Mesodermal cell (in vitro differentiated cells): ENCODE measurements at regions not wholly inside any gene's neighbourhood (a gene's known extent, or its start where the extent isn't known, plus 50 kb on each side); places are given as distances from the start of the nearest gene placed in this dataset.
A peak's percentile ranks its signal among the peaks of the same experiment; 100 is the strongest.

ENCODE experiments used
- H3K27ac ChIP-seq: 2 replicates; pipeline ENCODE4 v1.7.0; 2013; ENCODE audit warnings: mild to moderate bottlenecking, low read depth, low read length, moderate library complexity; ENCODE audit not compliant: severe bottlenecking
- H3K36me3 ChIP-seq: 2 replicates; pipeline ENCODE4 v1.7.1; 2013; ENCODE audit warnings: mild to moderate bottlenecking, low read length, moderate library complexity; ENCODE audit not compliant: control insufficient read depth, insufficient read depth
- H3K4me1 ChIP-seq: one replicate; pipeline ENCODE4 v1.7.1; 2013; ENCODE audit warnings: mild to moderate bottlenecking, low read length; ENCODE audit not compliant: insufficient read depth, control insufficient read depth, poor library complexity, severe bottlenecking
- H3K4me3 ChIP-seq: 2 replicates; pipeline ENCODE4 v1.7.0; 2013; ENCODE audit warnings: low read length, control low read depth, mild to moderate bottlenecking; ENCODE audit not compliant: insufficient read depth, poor library complexity, severe bottlenecking; ENCODE audit errors: extremely low read depth
- H3K9me3 ChIP-seq: 2 replicates; pipeline ENCODE4 v1.7.1; 2013; ENCODE audit warnings: mild to moderate bottlenecking, low read length, moderate library complexity; ENCODE audit not compliant: control insufficient read depth
- whole genome bisulfite sequencing, 2 experiments: methylation state at CpG; one replicate each; pipeline ENCODE4 v1.1.5; 2013; ENCODE audit warnings: missing lambda C conversion rate in 2 of 2; ENCODE audit not compliant: insufficient coverage in 2 of 2; 5-methylcytosine and 5-hydroxymethylcytosine counted together

DNA sequence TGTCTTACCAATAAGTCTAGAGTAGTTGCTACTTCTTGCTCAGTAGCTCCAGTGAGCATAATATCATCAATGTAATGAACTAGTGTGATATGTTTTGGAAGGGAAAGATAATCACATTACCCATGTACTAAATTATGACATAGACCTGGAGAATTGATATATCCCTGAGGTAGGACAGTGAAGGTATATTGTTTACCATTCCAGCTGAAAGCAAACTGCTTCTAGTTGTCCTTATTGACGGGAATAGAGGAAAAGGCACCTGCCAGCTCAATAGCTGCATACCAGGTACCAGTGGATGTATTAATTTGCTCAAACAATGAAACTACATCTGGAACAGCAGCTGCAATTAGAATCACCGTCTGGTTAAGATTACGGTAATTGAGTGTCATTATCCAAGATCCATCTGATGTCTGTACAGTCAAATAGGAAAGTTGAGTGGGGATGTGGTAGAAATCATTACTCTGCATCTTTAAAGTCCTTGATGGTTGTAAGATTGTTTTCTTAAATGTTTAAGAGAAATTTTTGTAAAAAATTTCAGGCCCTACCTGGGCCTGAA lies 100.0 kb upstream of the ARHGAP5 start:
- H3K9me3 ChIP-seq: peaks cover 18% of the 10 kb centered on the region
- H3K4me3 ChIP-seq: no peak overlapping the region
- H3K27ac ChIP-seq: no peak overlapping the region
- WGBS, 2 experiments: 85% methylated on average over 3 of the region's 3 CpGs; no CpG with 5 or more reads in 1 of the 2 experiments
- no peaks in the 10 kb centered on the region for H3K4me1 ChIP-seq
- no peaks in the 10 kb centered on the region for H3K36me3 ChIP-seq

DNA sequence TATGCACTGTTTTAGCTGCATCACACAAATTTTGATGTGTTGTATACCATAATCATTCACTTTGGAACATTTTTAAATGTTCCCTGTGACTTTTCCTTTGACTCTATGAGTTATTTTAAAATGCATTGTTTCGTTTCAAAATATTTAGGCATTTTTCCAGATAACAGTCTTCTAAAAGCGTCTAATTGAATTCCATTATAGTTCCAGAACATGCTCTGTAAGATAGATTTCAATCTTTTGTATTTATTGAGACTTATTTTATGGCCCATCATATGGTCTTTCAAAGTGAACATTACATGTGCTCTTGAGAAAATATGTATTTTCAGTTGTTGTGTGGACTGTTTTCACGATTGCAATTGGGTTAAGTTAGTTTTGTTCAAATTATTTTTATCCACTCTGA lies 98.7 kb upstream of the ARHGAP5 start:
- WGBS, 2 experiments: no CpG with 5 or more reads among the region's 3 CpGs
- Histone ChIP-seq H3K27ac (no peak overlapping the region), H3K9me3 (peaks cover 26% of the 10 kb centered on the region), H3K4me3 (no peak overlapping the region), H3K4me1 (no peaks in the 10 kb centered on the region), H3K36me3 (no peaks in the 10 kb centered on the region)

DNA sequence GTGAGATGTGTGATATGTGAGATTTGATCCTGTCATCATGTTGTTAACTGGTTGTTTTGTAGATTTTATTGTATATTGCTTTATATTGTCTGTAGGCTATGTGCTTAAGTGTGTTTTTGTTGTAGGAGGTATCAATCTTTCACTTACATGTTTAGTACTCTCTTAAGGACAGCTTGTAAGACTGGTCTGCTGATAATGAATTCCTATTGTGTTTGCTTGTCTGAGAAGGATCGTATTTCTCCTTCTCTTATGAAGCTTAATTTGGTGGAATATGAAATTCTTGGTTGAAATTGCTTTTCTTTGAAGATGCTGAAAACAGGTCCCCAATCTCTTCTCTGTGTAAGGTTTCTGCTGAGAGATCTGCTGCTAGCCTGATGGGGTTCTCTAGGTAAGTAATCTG lies 94.5 kb upstream of the ARHGAP5 start:
- Histone ChIP-seq H3K4me1 (no peaks in the 10 kb centered on the region), H3K9me3 (peaks cover 23% of the 10 kb centered on the region), H3K4me3 (no peak overlapping the region), H3K36me3 (no peaks in the 10 kb centered on the region), H3K27ac (no peak overlapping the region)
- WGBS, 2 experiments: 50 to 100% methylated on average over 1 of the region's 1 CpG

DNA sequence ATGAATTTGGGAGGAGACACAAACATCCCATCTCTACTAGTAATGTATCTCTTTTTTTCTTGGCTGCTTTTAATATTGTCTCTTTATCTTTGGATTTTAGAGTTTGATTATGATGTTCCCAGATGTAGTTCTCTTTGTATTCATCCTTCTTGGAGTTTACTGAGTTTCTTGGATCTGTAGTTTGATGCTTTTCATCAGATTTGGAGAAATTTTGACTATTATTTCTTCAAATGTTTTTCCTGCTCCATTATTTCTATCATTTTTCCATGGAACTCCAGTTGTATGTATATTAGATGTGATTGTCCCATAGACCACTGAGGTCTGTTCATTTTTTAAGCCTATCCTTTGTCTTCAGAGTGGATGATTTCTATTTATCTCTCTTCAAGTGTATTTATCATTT lies 90.7 kb upstream of the ARHGAP5 start:
- no peak overlapping the region for H3K4me3 ChIP-seq
- no peak overlapping the region for H3K27ac ChIP-seq
- H3K36me3 ChIP-seq: no peaks in the 10 kb centered on the region
- H3K9me3 ChIP-seq: peaks cover 23% of the 10 kb centered on the region
- H3K4me1 ChIP-seq: peaks cover 14% of the 10 kb centered on the region

DNA sequence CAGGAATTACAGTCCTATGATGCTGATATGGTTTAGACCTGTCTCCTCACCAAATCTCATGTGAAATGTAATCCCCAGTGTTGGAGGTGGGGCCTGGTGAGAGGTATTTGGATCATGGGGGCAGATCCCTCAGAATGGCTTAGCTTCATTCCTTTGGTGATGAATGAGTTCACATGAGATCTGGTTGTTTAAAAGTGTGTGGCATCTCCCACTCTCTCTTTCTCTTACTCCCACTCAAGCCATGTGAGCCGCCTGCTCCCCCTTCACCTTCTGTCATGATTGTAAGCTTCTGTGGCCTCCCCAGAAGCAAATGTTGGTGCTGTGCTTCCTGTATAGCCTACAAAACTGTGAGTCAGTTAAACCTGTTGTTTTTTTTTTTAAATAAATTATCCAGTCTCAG lies 89.4 kb upstream of the ARHGAP5 start:
- Histone ChIP-seq H3K9me3 (peaks cover 19% of the 10 kb centered on the region), H3K27ac (no peak overlapping the region), H3K4me1 (peaks cover 27% of the 10 kb centered on the region), H3K36me3 (no peaks in the 10 kb centered on the region), H3K4me3 (no peak overlapping the region)
- WGBS, 2 experiments: no CpG with 5 or more reads among the region's 1 CpG

DNA sequence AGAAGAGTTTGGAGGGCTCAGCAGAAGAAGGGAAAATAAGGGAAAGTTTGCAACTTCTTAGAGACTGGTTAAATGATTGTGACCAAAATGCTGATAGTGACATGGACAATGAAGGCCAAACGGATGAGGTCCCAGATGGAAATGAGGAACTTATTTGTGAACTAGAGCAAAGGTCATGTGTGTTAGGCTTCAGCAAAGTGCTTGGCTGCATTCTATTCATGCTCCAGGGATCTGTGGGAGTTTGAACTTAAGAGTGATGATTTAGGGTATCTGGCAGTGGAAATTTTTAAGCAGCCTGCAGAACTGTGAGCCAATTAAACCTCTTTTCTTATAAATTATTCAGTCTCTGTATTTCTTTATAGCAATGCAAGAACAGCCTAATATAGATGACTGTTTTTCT lies 88.9 kb upstream of the ARHGAP5 start:
- 13 to 46% methylated on average over 1 of the region's 1 CpG for WGBS, 2 experiments
- H3K9me3 ChIP-seq: peaks cover 14% of the 10 kb centered on the region
- H3K36me3 ChIP-seq: no peaks in the 10 kb centered on the region
- no peak overlapping the region for H3K4me3 ChIP-seq
- no peak overlapping the region for H3K27ac ChIP-seq
- H3K4me1 ChIP-seq: peaks cover 27% of the 10 kb centered on the region

DNA sequence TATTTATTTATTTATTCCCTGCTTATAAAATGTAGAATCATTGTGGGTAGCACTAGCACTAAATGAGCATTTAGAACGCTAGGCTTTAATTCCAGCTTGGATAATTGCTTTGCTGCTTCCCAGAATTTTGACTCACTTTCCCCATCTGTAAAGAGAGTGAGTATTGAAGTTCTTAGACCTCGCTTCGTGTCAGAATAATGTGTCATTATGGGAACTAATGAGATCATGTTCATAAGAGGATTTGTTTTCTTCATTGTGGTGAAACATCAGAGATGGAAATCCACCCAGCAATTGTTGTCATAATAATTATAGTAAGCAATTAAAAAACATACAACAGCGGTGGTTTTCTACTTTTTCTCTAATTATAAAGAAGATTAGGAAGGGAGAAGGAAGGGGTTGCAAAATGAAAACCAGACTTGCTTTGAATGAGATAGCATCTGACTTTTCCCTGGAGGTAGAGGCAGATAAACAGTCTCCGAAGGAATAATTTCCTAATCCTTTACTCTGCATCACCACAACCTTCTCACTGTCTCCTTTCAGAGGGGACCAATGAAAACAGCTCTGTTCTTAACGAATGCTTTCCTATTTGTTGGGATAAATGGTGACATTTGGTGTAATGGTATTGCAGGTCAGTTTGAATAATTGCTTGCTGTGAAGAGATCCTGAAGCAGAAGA lies 86.8 kb upstream of the ARHGAP5 start:
- Histone ChIP-seq H3K36me3 (no peaks in the 10 kb centered on the region), H3K9me3 (peaks cover 7% of the 10 kb centered on the region), H3K4me3 (no peak overlapping the region), H3K27ac (peak overlapping the region; percentile 80), H3K4me1 (peaks cover 41% of the 10 kb centered on the region)
- 80 to 86% methylated on average over 1 of the region's 6 CpGs for WGBS, 2 experiments

DNA sequence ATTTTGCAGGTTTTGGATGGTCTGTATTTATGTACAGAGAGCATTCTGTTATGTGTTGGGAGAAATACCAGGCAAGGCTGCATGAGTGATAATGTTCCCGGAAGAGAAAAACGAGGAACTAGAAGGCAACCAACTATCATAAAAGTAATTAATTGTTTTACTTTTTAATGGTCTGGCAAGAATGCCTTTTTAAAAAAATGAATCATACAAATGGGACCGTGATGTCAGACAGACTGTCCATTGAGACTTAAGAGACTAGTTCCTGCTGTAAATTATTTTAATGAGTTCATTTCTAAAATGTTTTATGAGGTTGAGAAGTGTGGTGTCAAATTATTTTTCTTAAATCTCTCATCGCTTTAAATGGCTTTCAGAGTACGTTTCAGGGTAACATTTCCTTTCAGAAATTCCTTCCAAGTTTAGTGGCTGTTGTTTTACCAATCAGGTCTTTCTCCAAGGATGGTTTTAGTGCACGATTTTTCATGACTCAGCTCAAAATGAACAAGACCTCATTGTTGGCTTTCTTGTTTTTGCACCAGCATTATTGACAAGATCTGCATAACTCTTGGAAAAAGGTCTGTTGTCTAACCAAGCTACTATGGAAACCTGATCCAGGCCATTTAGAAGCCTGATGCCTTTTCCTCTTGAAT lies 86.1 kb upstream of the ARHGAP5 start:
- Histone ChIP-seq H3K4me1 (peaks cover 41% of the 10 kb centered on the region), H3K36me3 (no peaks in the 10 kb centered on the region), H3K9me3 (peaks cover 5% of the 10 kb centered on the region), H3K4me3 (no peak overlapping the region), H3K27ac (peak overlapping the region; percentile 80)
- WGBS, 2 experiments: 74 to 83% methylated on average over 1 to 3 of the region's 6 CpGs

DNA sequence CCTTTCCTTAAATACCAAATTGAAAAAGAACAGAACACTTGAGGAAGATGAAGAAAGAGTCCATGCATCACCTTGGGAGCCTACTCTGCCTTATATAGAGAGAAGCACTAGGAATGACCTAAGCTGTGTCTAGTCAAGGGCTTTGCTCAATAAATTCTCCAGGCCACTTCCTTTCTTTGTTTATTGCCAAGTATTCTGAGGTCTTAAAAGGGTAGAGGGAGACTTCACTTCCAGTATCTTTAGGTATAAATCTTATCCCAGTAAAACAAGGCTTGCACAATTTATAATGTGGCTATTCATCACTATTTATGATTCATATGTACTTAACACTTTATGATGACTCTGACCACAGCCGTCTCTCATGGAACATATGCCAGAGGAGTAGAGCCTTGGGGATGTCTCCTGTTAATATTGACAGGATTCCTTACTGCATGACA lies 85.1 kb upstream of the ARHGAP5 start:
- no peaks in the 10 kb centered on the region for H3K36me3 ChIP-seq
- no peak overlapping the region for H3K4me3 ChIP-seq
- H3K9me3 ChIP-seq: no peaks in the 10 kb centered on the region
- WGBS, 2 experiments: no CpG with 5 or more reads among the region's 1 CpG
- H3K4me1 ChIP-seq: peaks cover 41% of the 10 kb centered on the region
- H3K27ac ChIP-seq: peak overlapping the region; percentile 80

DNA sequence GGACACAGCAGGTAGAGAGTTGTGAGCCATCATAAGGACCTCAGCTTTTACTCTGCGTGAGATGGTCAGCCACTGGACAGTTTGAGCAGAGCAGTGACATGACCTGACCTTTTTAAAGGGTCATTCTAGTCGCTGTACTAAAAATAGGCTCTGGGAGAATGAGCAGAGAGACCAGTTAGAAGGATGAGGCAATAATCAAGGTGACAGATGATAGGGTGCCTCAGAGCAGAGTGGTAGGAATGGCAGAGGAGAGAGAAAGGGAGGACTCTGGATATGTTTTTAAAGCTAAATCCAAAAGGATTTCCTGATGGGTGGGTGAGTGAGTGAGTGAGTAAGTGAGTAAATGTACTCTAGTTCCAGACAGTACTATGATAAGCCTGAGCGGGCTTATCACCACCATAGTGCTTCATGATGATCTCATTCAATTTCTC lies 83.6 kb upstream of the ARHGAP5 start:
- no peaks in the 10 kb centered on the region for H3K9me3 ChIP-seq
- peaks cover 41% of the 10 kb centered on the region for H3K4me1 ChIP-seq
- peak overlapping the region; percentile 73 for H3K27ac ChIP-seq
- no peaks in the 10 kb centered on the region for H3K36me3 ChIP-seq
- 89 to 100% methylated on average over 2 of the region's 3 CpGs for WGBS, 2 experiments
- H3K4me3 ChIP-seq: no peak overlapping the region
